WTC11 (cell line): ENCODE measurements at regions not wholly inside any gene's neighbourhood (a gene's known extent, or its start where the extent isn't known, plus 50 kb on each side); places are given as distances from the start of the nearest gene placed in this dataset.

Experiments
- ATF3 ChIP-seq: sonication (generic); formaldehyde crosslinking; conservative IDR thresholded peaks from 2 replicates; pipeline ENCODE4 v1.8.1; 2022; ENCODE audit warnings: mild to moderate bottlenecking, missing genetic modification reagents
- ATF6 ChIP-seq: sonication (generic); formaldehyde crosslinking; IDR thresholded peaks from 2 replicates; pipeline ENCODE4 v1.8.1; 2023; ENCODE audit warnings: mild to moderate bottlenecking, missing genetic modification reagents
- CTCF ChIP-seq: fragments of 200-600 bp; IDR thresholded peaks from 2 replicates; pipeline ENCODE4 v1.8.0; 2022; ENCODE audit warnings: antibody characterized with exemption
- E2F4 ChIP-seq: sonication (generic); formaldehyde crosslinking; IDR thresholded peaks from 2 replicates; pipeline ENCODE4 v1.8.1; 2022; ENCODE audit warnings: low read depth, mild to moderate bottlenecking, moderate library complexity, missing genetic modification reagents, borderline replicate concordance
- FOXP4 ChIP-seq: sonication (generic); formaldehyde crosslinking; IDR thresholded peaks from 2 replicates; pipeline ENCODE4 v1.8.0; 2022; ENCODE audit warnings: mild to moderate bottlenecking, missing genetic modification reagents
- MAX ChIP-seq: sonication (generic); formaldehyde crosslinking; IDR thresholded peaks from 2 replicates; pipeline ENCODE4 v1.8.0; 2022; ENCODE audit warnings: mild to moderate bottlenecking, missing genetic modification reagents
- NR2C2 ChIP-seq: sonication (generic); formaldehyde crosslinking; IDR thresholded peaks from 2 replicates; pipeline ENCODE4 v1.8.0; 2022; ENCODE audit warnings: mild to moderate bottlenecking, missing genetic modification reagents
- NR3C1 ChIP-seq: sonication (generic); formaldehyde crosslinking; conservative IDR thresholded peaks from 2 replicates; pipeline ENCODE4 v1.8.1; 2023; ENCODE audit warnings: low read depth, mild to moderate bottlenecking, missing genetic modification reagents
- SMAD3 ChIP-seq: sonication (generic); formaldehyde crosslinking; IDR thresholded peaks from 2 replicates; pipeline ENCODE4 v1.8.0; 2022; ENCODE audit warnings: missing genetic modification reagents, mild to moderate bottlenecking, borderline replicate concordance
- SP1 ChIP-seq: sonication (generic); formaldehyde crosslinking; conservative IDR thresholded peaks from 2 replicates; pipeline ENCODE4 v1.8.1; 2022; ENCODE audit warnings: missing genetic modification reagents
- USF1 ChIP-seq: sonication (generic); formaldehyde crosslinking; IDR thresholded peaks from 2 replicates; pipeline ENCODE4 v1.8.0; 2022; ENCODE audit warnings: mild to moderate bottlenecking, missing genetic modification reagents
- ZBTB21 ChIP-seq: sonication (generic); formaldehyde crosslinking; IDR thresholded peaks from 2 replicates; pipeline ENCODE4 v1.8.1; 2023; ENCODE audit warnings: mild to moderate bottlenecking, missing genetic modification reagents, borderline replicate concordance
- ZNF219 ChIP-seq: sonication (generic); formaldehyde crosslinking; IDR thresholded peaks from 2 replicates; pipeline ENCODE4 v1.8.0; 2023; ENCODE audit warnings: missing genetic modification reagents, mild to moderate bottlenecking, borderline replicate concordance
- ZNF232 ChIP-seq: sonication (generic); formaldehyde crosslinking; IDR thresholded peaks from 2 replicates; pipeline ENCODE4 v1.8.0; 2022; ENCODE audit warnings: mild to moderate bottlenecking, missing genetic modification reagents

GRCh38 chr21:23445307-23445706 lies 2162.0 kb downstream of the MRPL39 start:
- no peak for TF ChIP-seq CTCF
- no peak for TF ChIP-seq MAX (CRISPR knock-in tag)
- TF ChIP-seq ATF6, result no peak
- TF ChIP-seq ZBTB21, result no peak
- no peak for TF ChIP-seq ZNF232 (CRISPR knock-in tag)
- TF ChIP-seq ATF3 (CRISPR knock-in tag), result no peak
- no peak for TF ChIP-seq NR3C1
- TF ChIP-seq USF1 (CRISPR knock-in tag), result no peak
- TF ChIP-seq NR2C2 (CRISPR knock-in tag), result no peak
- TF ChIP-seq SP1 (CRISPR knock-in tag), result no peak
- TF ChIP-seq SMAD3 (CRISPR knock-in tag), result no peak
- no peak for TF ChIP-seq ZNF219 (CRISPR knock-in tag)
- no peak for TF ChIP-seq E2F4
- no peak for TF ChIP-seq FOXP4 (CRISPR knock-in tag)
